C4-2B (cell line): ENCODE measurements at regions not wholly inside any gene's neighbourhood (a gene's known extent, or its start where the extent isn't known, plus 50 kb on each side); places are given as distances from the start of the nearest gene placed in this dataset.

Source experiments
- H3K27ac ChIP-seq: fragments of 450-650 bp; 2 replicates; pipeline ENCODE4 v1.5.1; 2017
- CTCF ChIP-seq: fragments of 450-650 bp; conservative IDR thresholded peaks from 2 replicates; pipeline ENCODE4 v1.5.1; 2017; ENCODE audit warnings: mild to moderate bottlenecking
- ZFX ChIP-seq: fragments of 450-650 bp; IDR thresholded peaks from 2 replicates; pipeline ENCODE4 v1.6.1; 2017

GRCh38 chr10:76763376-76763775 is 874.2 kb downstream of the KCNMA1 start:
- H3K27ac ChIP-seq = no peak overlapping the region
- no peak for TF ChIP-seq CTCF
- no peak for TF ChIP-seq ZFX

- no peak for TF ChIP-seq ZFX
- no peak for TF ChIP-seq CTCF
- H3K27ac ChIP-seq = no peak overlapping the region
Observed at GRCh38 chr10:76759681-76760080, 877.9 kb downstream of the KCNMA1 start.

GRCh38 chr10:76743169-76743568 is 894.4 kb downstream of the KCNMA1 start:
- no peak overlapping the region for H3K27ac ChIP-seq
- no peak for TF ChIP-seq ZFX
- no peak for TF ChIP-seq CTCF

- H3K27ac ChIP-seq = no peak overlapping the region
- TF ChIP-seq ZFX (no peak), CTCF (no peak)
Observed at GRCh38 chr10:76740514-76740913, 897.1 kb downstream of the KCNMA1 start.

GRCh38 chr10:76738991-76739390 is 898.6 kb downstream of the KCNMA1 start:
- TF ChIP-seq CTCF = no peak
- TF ChIP-seq ZFX = no peak

GRCh38 chr10:76736815-76737618 is 900.6 kb downstream of the KCNMA1 start:
- TF ChIP-seq CTCF (no peak), ZFX (no peak)
- no peak overlapping the region for H3K27ac ChIP-seq

More at GRCh38 chr10:76738991-76739390, 898.6 kb downstream of the KCNMA1 start:
- no peak overlapping the region for H3K27ac ChIP-seq

- TF ChIP-seq CTCF = no peak
- H3K27ac ChIP-seq = no peak overlapping the region
Observed at GRCh38 chr10:76736392-76736791, 901.2 kb downstream of the KCNMA1 start.
